Sigmoid colon (tissue), 6 donors: ENCODE measurements at regions not wholly inside any gene's neighbourhood (a gene's known extent, or its start where the extent isn't known, plus 50 kb on each side); places are given as distances from the start of the nearest gene placed in this dataset.

Experiments
- DNase-seq: peaks from one replicate; pipeline ENCODE4 v3.0.0-alpha.2; 2019
- H3K27ac ChIP-seq, 4 donors: fragments of 200-600 bp; sonication (generic); one replicate each; pipeline ENCODE4 v1.5.1; 2016 to 2019; ENCODE audit warnings: mild to moderate bottlenecking in 1 of 4
- H3K27me3 ChIP-seq, 3 donors: fragments of 200-600 bp; sonication (generic); one replicate each; pipeline ENCODE4 v1.5.1; 2019; ENCODE audit warnings: mild to moderate bottlenecking in 1 of 3
- H3K36me3 ChIP-seq, 4 donors: fragments of 200-600 bp; sonication (generic); one replicate each; pipeline ENCODE4 v1.5.1; 2016 to 2019
- H3K4me1 ChIP-seq, 4 donors: fragments of 200-600 bp; sonication (generic); one replicate each; pipeline ENCODE4 v1.5.1; 2017 to 2019
- H3K4me3 ChIP-seq, 4 donors: fragments of 200-600 bp; sonication (generic); one replicate each; pipeline ENCODE4 v1.5.1; 2017 to 2019; ENCODE audit warnings: mild to moderate bottlenecking in 2 of 4, moderate library complexity in 1 of 4
- H3K9me3 ChIP-seq, 4 donors: fragments of 200-600 bp in 3 of 4; sonication (generic) in 3 of 4; one replicate each; pipeline versions ENCODE4 v1.5.1 to v1.6.1; 2013 to 2019
- CTCF ChIP-seq, 4 experiments: fragments of 450-650 bp in 3 of 4; fragments of 200-600 bp in 1 of 4; IDR thresholded peaks; one replicate each; pipeline ENCODE4 v1.5.1; 2016 to 2019; ENCODE audit warnings: antibody characterized with exemption in 4 of 4, mild to moderate bottlenecking in 3 of 4, moderate library complexity in 2 of 4
- EP300 ChIP-seq, 4 donors: sonication (generic); formaldehyde crosslinking; IDR thresholded peaks; one replicate each; pipeline ENCODE4 v1.6.1; 2017; ENCODE audit warnings: antibody characterized with exemption in 4 of 4
- POLR2A ChIP-seq, 2 donors: fragments of 450-650 bp; IDR thresholded peaks; one replicate each; pipeline ENCODE4 v1.6.1; 2016; ENCODE audit warnings: antibody characterized with exemption in 2 of 2, mild to moderate bottlenecking in 2 of 2, moderate library complexity in 2 of 2
- POLR2AphosphoS5 ChIP-seq, 4 donors: sonication (generic); formaldehyde crosslinking; IDR thresholded peaks; one replicate each; pipeline ENCODE4 v1.6.1; 2017; ENCODE audit warnings: antibody characterized with exemption in 4 of 4
- WGBS, 2 donors: extraction: QIAGEN DNeasy Blood & Tissue Kit; methylation state at CpG; one replicate each; pipeline ENCODE4 v1.1.7; 2013; 5-methylcytosine and 5-hydroxymethylcytosine counted together
- intact Hi-C: fragments of 100-400 bp; cut with DNase I; formaldehyde crosslinking; loops from one replicate; pipeline ENCODE4 v1.15.1; 2023
- donor health status: healthy with polysubstance abuse.
- donor health status: healthy.

GRCh38 chr12:4069670-4070010, 196.4 kb upstream of the PARP11 start:
- TF ChIP-seq POLR2AphosphoS5 (IDR thresholded peaks at IDR 0.05) (no peak), CTCF (IDR thresholded peaks at IDR 0.05) (no peak), EP300 (IDR thresholded peaks at IDR 0.05) (no peak), POLR2A (IDR thresholded peaks at IDR 0.05) (no peak)
- Histone ChIP-seq H3K9me3 (no peaks in the 10 kb centered on the region), H3K4me3 (no peak overlapping the region), H3K27ac (no peak overlapping the region), H3K36me3 (no peaks in the 10 kb centered on the region), H3K27me3 (no peaks in the 10 kb centered on the region), H3K4me1 (no peaks in the 10 kb centered on the region)
- no peak for DNase-seq
- intact Hi-C loops, result no loop called here
- 88 to 91% methylated on average over 3 of the region's 3 CpGs for WGBS, 2 donors

- no peak for TF ChIP-seq EP300 (IDR thresholded peaks at IDR 0.05)
- no peak for TF ChIP-seq POLR2A (IDR thresholded peaks at IDR 0.05)
- no peak for TF ChIP-seq CTCF (IDR thresholded peaks at IDR 0.05)
- no peak for TF ChIP-seq POLR2AphosphoS5 (IDR thresholded peaks at IDR 0.05)
- Histone ChIP-seq H3K36me3 (no peaks in the 10 kb centered on the region), H3K4me1 (no peaks in the 10 kb centered on the region), H3K27me3 (no peaks in the 10 kb centered on the region), H3K4me3 (no peak overlapping the region), H3K27ac (no peak overlapping the region), H3K9me3 (no peaks in the 10 kb centered on the region)
- DNase-seq, result no peak
- WGBS, 2 donors, result 23 to 33% methylated on average over 2 of the region's 2 CpGs
- intact Hi-C loops, result no loop called here
Observed at GRCh38 chr12:4068981-4069669, 195.9 kb upstream of the PARP11 start.

- H3K36me3 ChIP-seq, result no peaks in the 10 kb centered on the region
- no peak for TF ChIP-seq POLR2A (IDR thresholded peaks at IDR 0.05)
- TF ChIP-seq EP300 (IDR thresholded peaks at IDR 0.05), result no peak
- TF ChIP-seq POLR2AphosphoS5 (IDR thresholded peaks at IDR 0.05), result no peak
- no peak for TF ChIP-seq CTCF (IDR thresholded peaks at IDR 0.05)
Observed at GRCh38 chr12:4064008-4064407, 190.8 kb upstream of the PARP11 start.

GRCh38 chr12:4059898-4060568, 186.8 kb upstream of the PARP11 start:
- no peak overlapping the region for H3K4me3 ChIP-seq
- H3K27me3 ChIP-seq, result no peaks in the 10 kb centered on the region
- no peaks in the 10 kb centered on the region for H3K4me1 ChIP-seq
- no peak overlapping the region for H3K27ac ChIP-seq
- intact Hi-C loops, result no loop called here
- 91 to 92% methylated on average over 7 of the region's 7 CpGs for WGBS, 2 donors
- H3K9me3 ChIP-seq, result no peaks in the 10 kb centered on the region
- DNase-seq, result no peak
- TF ChIP-seq EP300 (IDR thresholded peaks at IDR 0.05), result no peak
- TF ChIP-seq POLR2A (IDR thresholded peaks at IDR 0.05), result no peak
- no peak for TF ChIP-seq CTCF (IDR thresholded peaks at IDR 0.05)
- no peak for TF ChIP-seq POLR2AphosphoS5 (IDR thresholded peaks at IDR 0.05)
- no peaks in the 10 kb centered on the region for H3K36me3 ChIP-seq

More at GRCh38 chr12:4064008-4064407, 190.8 kb upstream of the PARP11 start:
- 70 to 74% methylated on average over 5 of the region's 5 CpGs for WGBS, 2 donors
- intact Hi-C loops, result no loop called here
- Histone ChIP-seq H3K4me1 (no peaks in the 10 kb centered on the region), H3K27ac (no peak overlapping the region), H3K4me3 (no peak overlapping the region), H3K9me3 (no peaks in the 10 kb centered on the region), H3K27me3 (no peaks in the 10 kb centered on the region)
- DNase-seq, result no peak
